ENCODE measurements at regions not wholly inside any gene's neighbourhood (a gene's known extent, or its start where the extent isn't known, plus 50 kb on each side); places are given as distances from the start of the nearest gene placed in this dataset.

DNA sequence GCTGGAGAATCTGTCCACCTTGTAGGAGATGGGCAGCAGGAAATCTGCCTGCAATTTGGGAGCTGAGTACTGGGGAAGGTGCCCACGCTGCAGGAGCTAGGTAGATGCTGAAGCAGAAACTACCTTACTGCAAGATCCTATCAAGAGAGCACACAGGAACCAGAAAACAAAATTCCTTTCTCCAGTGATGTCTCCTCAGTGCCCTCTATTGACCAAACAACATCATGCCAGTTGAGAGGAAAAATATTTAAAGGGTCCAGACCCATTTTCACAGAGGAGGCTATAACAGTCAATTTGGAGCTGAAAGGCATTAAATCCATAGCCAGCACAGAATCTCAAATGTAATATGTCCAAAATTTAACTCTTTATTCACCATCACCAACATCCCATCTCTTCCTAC, 406.8 kb downstream of the SLITRK2 start:
- Histone ChIP-seq H3K27me3 (ENCODE audit: control insufficient read depth, extremely low read depth, insufficient read depth, low read length) (no peaks in the 10 kb centered on the region), H3K9ac (ENCODE audit: control insufficient read depth, extremely low read depth, insufficient read depth, low read length) (no peak overlapping the region), H3K79me2 (ENCODE audit: control insufficient read depth, insufficient read depth, low read length) (no peaks in the 10 kb centered on the region), H3K9me1 (ENCODE audit: control insufficient read depth, extremely low read depth, insufficient read depth, low read length) (no peaks in the 10 kb centered on the region), H3K9me3 (ENCODE audit: control insufficient read depth, low read depth, low read length) (no peaks in the 10 kb centered on the region), H3K27ac (ENCODE audit: control insufficient read depth, insufficient read depth, low read length) (no peak overlapping the region), H3K4me1 (ENCODE audit: control insufficient read depth, extremely low read depth, insufficient read depth, low read length) (no peaks in the 10 kb centered on the region), H2AFZ (ENCODE audit: control insufficient read depth, low read length) (no peak overlapping the region), H3K36me3 (ENCODE audit: control insufficient read depth in 2 of 2, extremely low read depth in 1 of 2, insufficient read depth in 2 of 2, low read length in 2 of 2) (no peaks in the 10 kb centered on the region), H3K4me3 (ENCODE audit: control insufficient read depth in 2 of 3, extremely low read depth in 1 of 3, insufficient read depth in 2 of 3, low read depth in 1 of 3, low read length in 3 of 3) (no peak overlapping the region), H3K4me2 (ENCODE audit: control insufficient read depth, extremely low read depth, insufficient read depth, low read depth, low read length) (no peak overlapping the region), H4K20me1 (ENCODE audit: control insufficient read depth, extremely low read depth, insufficient read depth, low read length) (no peaks in the 10 kb centered on the region)
- FAIRE-seq (no peak), DNase-seq (ENCODE audit: low read depth, low spot score) (no peak)
- no peak for TF ChIP-seq CTCF (optimal IDR thresholded peaks at IDR 0.05 in 1 of 3, IDR thresholded peaks at IDR 0.05 in 1 of 3, conservative IDR thresholded peaks at IDR 0.05 in 1 of 3; ENCODE audit: extremely low read depth in 1 of 3, insufficient read depth in 2 of 3, low read length in 3 of 3)
- no peak for TF ChIP-seq EZH2 (IDR thresholded peaks at IDR 0.05; ENCODE audit: low read length)
- dilution Hi-C loops (cut with MboI; ENCODE audit: extremely low pct_ligation_motif_present, low sequenced_read_pairs): no loop called here

DNA sequence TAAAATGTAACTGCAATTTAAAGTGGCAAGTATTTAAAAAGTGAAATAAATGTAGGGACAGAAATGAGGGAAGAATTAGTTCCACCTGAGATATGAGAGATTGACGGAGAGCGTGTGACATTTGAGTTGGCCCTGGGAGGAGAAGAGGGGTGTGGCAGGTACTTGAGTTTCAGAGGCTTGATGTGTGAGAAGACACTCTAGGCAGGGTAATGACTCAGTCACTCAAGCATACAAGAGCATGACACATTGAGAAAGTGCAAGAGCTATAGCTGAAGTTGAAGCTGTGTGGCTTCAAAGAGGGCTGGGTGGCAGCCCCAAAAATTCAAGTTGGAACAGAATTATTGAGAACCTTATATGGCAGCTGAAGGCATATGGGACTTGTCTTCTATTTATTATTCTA, 420.5 kb downstream of the SLITRK2 start:
- dilution Hi-C loops (cut with MboI; ENCODE audit: extremely low pct_ligation_motif_present, low sequenced_read_pairs): no loop called here
- Histone ChIP-seq H3K4me3 (ENCODE audit: control insufficient read depth in 2 of 3, extremely low read depth in 1 of 3, insufficient read depth in 2 of 3, low read depth in 1 of 3, low read length in 3 of 3) (no peak overlapping the region), H3K4me1 (ENCODE audit: control insufficient read depth, extremely low read depth, insufficient read depth, low read length) (no peaks in the 10 kb centered on the region), H4K20me1 (ENCODE audit: control insufficient read depth, extremely low read depth, insufficient read depth, low read length) (no peaks in the 10 kb centered on the region), H3K9ac (ENCODE audit: control insufficient read depth, extremely low read depth, insufficient read depth, low read length) (no peak overlapping the region), H3K79me2 (ENCODE audit: control insufficient read depth, insufficient read depth, low read length) (no peaks in the 10 kb centered on the region), H3K36me3 (ENCODE audit: control insufficient read depth in 2 of 2, extremely low read depth in 1 of 2, insufficient read depth in 2 of 2, low read length in 2 of 2) (no peaks in the 10 kb centered on the region), H2AFZ (ENCODE audit: control insufficient read depth, low read length) (no peak overlapping the region), H3K4me2 (ENCODE audit: control insufficient read depth, extremely low read depth, insufficient read depth, low read depth, low read length) (no peak overlapping the region), H3K9me3 (ENCODE audit: control insufficient read depth, low read depth, low read length) (no peaks in the 10 kb centered on the region), H3K27me3 (ENCODE audit: control insufficient read depth, extremely low read depth, insufficient read depth, low read length) (no peaks in the 10 kb centered on the region), H3K27ac (ENCODE audit: control insufficient read depth, insufficient read depth, low read length) (no peak overlapping the region), H3K9me1 (ENCODE audit: control insufficient read depth, extremely low read depth, insufficient read depth, low read length) (no peaks in the 10 kb centered on the region)
- TF ChIP-seq EZH2 (IDR thresholded peaks at IDR 0.05; ENCODE audit: low read length) (no peak), CTCF (optimal IDR thresholded peaks at IDR 0.05 in 1 of 3, IDR thresholded peaks at IDR 0.05 in 1 of 3, conservative IDR thresholded peaks at IDR 0.05 in 1 of 3; ENCODE audit: extremely low read depth in 1 of 3, insufficient read depth in 2 of 3, low read length in 3 of 3) (no peak)
- DNase-seq (ENCODE audit: low read depth, low spot score) (no peak), FAIRE-seq (no peak)

All from keratinocyte (primary cell).